Suprapubic skin (tissue), 3 donors: ENCODE measurements at regions not wholly inside any gene's neighbourhood (a gene's known extent, or its start where the extent isn't known, plus 50 kb on each side); places are given as distances from the start of the nearest gene placed in this dataset.

Experiments
- CTCF ChIP-seq, 2 donors: fragments of 200-600 bp in 1 of 2; fragments of 450-650 bp in 1 of 2; sonication (generic) in 1 of 2; IDR thresholded peaks; one replicate each; pipeline ENCODE4 v1.5.1; 2016 to 2019; ENCODE audit warnings: antibody characterized with exemption in 2 of 2, mild to moderate bottlenecking in 1 of 2, moderate library complexity in 1 of 2
- POLR2AphosphoS5 ChIP-seq, 3 donors: sonication (generic); formaldehyde crosslinking; IDR thresholded peaks; one replicate each; pipeline ENCODE4 v1.6.1; 2017; ENCODE audit warnings: antibody characterized with exemption in 3 of 3

- no peak for TF ChIP-seq CTCF (IDR thresholded peaks at IDR 0.05)
- TF ChIP-seq POLR2AphosphoS5 (IDR thresholded peaks at IDR 0.05), result no peak
Observed at GRCh38 chr7:101727184-101727583, 90.2 kb upstream of the CUX1 start.
